PC-9 (cell line): ENCODE measurements at regions not wholly inside any gene's neighbourhood (a gene's known extent, or its start where the extent isn't known, plus 50 kb on each side); places are given as distances from the start of the nearest gene placed in this dataset.
"Not testable (repeated sequence)": the region's sequence is repeated elsewhere in the genome, so short reads cannot be mapped to it uniquely, and the experiment has no call there.

Source experiments
- BruUV-seq: library from RNA; stranded (reverse); fragments of 400-500 nt; replicated peaks from 2 replicates; lab custom pipeline; 2021; lab: Mats Ljungman, UMichigan
- CTCF ChIA-PET: fragments of 300-600 bp; sonication (Branson Sonifier 250); formaldehyde crosslinking; loops from one replicate; lab custom pipeline; 2022; ENCODE audit warnings: antibody characterized with exemption; lab: Charles Lee
- POLR2A ChIA-PET: fragments of 300-600 bp; sonication (Branson Sonifier 250); formaldehyde crosslinking; loops from one replicate; lab custom pipeline; 2022; ENCODE audit warnings: antibody characterized with exemption; ENCODE audit not compliant: unreplicated experiment; lab: Charles Lee
- DNase-seq, 2 experiments: peaks; one replicate each; pipeline versions ENCODE4 v3.0.0 to v3.0.0-alpha.2; 2015 to 2022; ENCODE audit warnings: mixed read lengths in 1 of 2
- H2AFZ ChIP-seq: fragments of 200-600 bp; sonication (generic); 2 replicates; pipeline ENCODE4 v1.8.1; 2017; ENCODE audit warnings: antibody characterized with exemption
- H3F3A ChIP-seq: fragments of 200-600 bp; sonication (generic); 2 replicates; pipeline ENCODE4 v1.8.1; 2017; ENCODE audit warnings: antibody characterized with exemption, mild to moderate bottlenecking, low read depth; ENCODE audit not compliant: insufficient read depth
- H3K27ac ChIP-seq: fragments of 200-600 bp; sonication (generic); 2 replicates; pipeline ENCODE4 v1.6.1; 2016; ENCODE audit warnings: mixed run types
- H3K27me3 ChIP-seq: fragments of 200-600 bp; sonication (generic); 2 replicates; pipeline ENCODE4 v1.6.1; 2016; ENCODE audit warnings: low read depth, mixed run types; ENCODE audit not compliant: insufficient read depth
- H3K36me3 ChIP-seq: fragments of 200-600 bp; sonication (generic); 2 replicates; pipeline ENCODE4 v1.6.1; 2016; ENCODE audit warnings: low read depth, mixed run types
- H3K4me1 ChIP-seq: fragments of 200-600 bp; sonication (generic); replicated peaks from 2 replicates; pipeline ENCODE4 v1.6.1; 2016; ENCODE audit warnings: mixed run types; ENCODE audit not compliant: insufficient read depth
- H3K4me2 ChIP-seq: fragments of 200-600 bp; sonication (generic); 2 replicates; pipeline ENCODE4 v1.6.1; 2017; ENCODE audit warnings: mixed run types
- H3K4me3 ChIP-seq: fragments of 200-600 bp; sonication (generic); 2 replicates; pipeline ENCODE4 v1.6.1; 2016; ENCODE audit warnings: mixed run types
- H3K79me2 ChIP-seq: fragments of 200-600 bp; sonication (generic); 2 replicates; pipeline ENCODE4 v1.6.1; 2017; ENCODE audit warnings: low read depth, mixed run types
- H3K9me2 ChIP-seq: fragments of 200-600 bp; sonication (generic); 2 replicates; pipeline ENCODE4 v1.8.1; 2017; ENCODE audit warnings: mild to moderate bottlenecking; ENCODE audit not compliant: insufficient read depth
- H3K9me3 ChIP-seq: fragments of 200-600 bp; sonication (generic); 2 replicates; pipeline ENCODE4 v1.8.1; 2016; ENCODE audit warnings: low read depth; ENCODE audit not compliant: insufficient read depth
- H4K20me1 ChIP-seq: fragments of 200-600 bp; sonication (generic); 2 replicates; pipeline ENCODE4 v1.8.1; 2017; ENCODE audit not compliant: insufficient read depth
- EZH2 ChIP-seq: fragments of 200-600 bp; sonication (generic); IDR thresholded peaks from 2 replicates; pipeline ENCODE4 v1.8.0; 2017; ENCODE audit warnings: antibody characterized with exemption, low read depth
- intact Hi-C: fragments of 100-400 bp; cut with micrococcal nuclease; formaldehyde crosslinking; loops from one replicate; pipeline ENCODE4 v1.10.0; 2022; ENCODE audit not compliant: unreplicated experiment
- TF ChIP-seq, protein P1 (sequence below): fragments of 200-600 bp; sonication (generic); conservative IDR thresholded peaks from 2 replicates; pipeline ENCODE4 v1.6.1; 2017; ENCODE audit warnings: mixed run types, antibody characterized with exemption, mild to moderate bottlenecking, moderate library complexity

DNA sequence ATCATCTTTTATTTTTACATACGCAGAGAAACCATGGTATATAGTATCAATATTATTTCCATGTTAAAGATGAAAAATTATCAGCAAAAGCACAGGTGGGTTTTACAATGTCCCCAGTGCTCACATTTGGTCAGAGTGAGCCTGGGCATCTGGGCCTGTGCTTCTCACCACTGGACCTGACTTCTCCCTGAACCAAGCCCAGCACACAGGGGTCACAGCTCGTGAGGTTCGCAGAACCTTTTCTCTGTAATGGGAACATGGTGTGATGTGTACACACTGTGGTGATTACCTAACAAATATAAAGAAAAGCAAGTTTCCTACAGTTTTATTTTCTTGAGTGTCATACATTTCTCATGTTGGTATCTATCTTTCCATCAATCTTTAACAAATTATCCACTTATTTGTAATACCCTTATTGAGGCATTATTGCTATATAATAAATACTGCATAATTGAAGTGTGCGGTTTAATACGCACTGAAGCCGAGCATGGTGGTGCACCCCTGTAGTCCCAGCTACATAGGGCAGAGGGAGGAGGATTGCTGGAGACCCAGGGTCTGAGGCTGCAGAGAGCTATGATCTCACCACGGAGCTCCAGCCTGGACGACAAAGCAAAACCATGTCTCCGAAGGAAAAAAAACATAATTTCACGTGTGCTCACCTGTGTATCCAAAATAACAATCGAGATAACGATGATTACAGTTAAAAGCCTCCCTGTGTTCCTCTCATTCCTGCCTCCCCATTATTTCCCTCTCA, 743.2 kb downstream of the TMEM121 start:
- intact Hi-C loops = loop anchor here (1.0 kb wide), 1 partner anchor 8 kb away; no protein-coding TSS in a partner anchor
- POLR2A ChIA-PET = no interaction called here
- CTCF ChIA-PET = no interaction called here

DNA sequence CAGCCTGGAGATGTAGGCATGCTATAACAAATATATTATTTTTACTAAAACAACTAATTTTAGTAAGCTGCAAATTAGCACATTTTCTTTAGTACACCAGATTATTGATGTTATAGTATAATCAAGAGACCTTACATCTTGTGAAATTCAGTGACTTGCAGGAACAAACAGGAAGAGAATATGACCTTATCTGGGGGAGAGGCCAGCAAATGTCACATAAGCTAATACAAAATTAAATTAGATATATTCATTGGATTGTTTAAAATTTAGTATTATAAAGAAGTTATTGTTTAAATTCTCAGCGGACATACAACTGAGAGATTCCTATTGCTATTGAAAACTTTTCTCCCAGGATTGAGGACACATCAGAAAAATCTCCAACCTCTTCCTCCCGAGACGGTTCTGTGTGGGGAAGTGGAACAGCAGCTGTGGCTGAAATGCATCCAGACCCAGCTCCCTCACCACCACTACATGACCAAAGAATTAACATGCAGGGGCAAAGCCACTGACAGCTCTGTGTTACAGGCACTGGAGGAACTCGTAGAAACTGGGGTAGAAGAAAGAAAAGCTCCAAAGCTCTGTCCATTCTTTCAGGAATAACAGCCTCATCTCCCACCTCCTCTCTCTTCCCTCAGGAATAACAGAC, 744.2 kb downstream of the TMEM121 start:
- POLR2A ChIA-PET, BruUV-seq, H3K4me1 ChIP-seq, H3K4me2 ChIP-seq, DNase-seq, H3K9me2 ChIP-seq, H3F3A ChIP-seq, H4K20me1 ChIP-seq, H3K36me3 ChIP-seq, H3K27ac ChIP-seq, H3K4me3 ChIP-seq, H3K9me3 ChIP-seq, H2AFZ ChIP-seq, H3K79me2 ChIP-seq, CTCF ChIA-PET: not testable (repeated sequence)
- H3K27me3 ChIP-seq = peaks cover 39% of the 10 kb centered on the region
- intact Hi-C loops = loop anchor here (1.0 kb wide), 1 partner anchor 9 kb away; no protein-coding TSS in a partner anchor

More for the DNA sequence above, 743.2 kb downstream of the TMEM121 start:
- no peaks in the 10 kb centered on the region for H3K4me1 ChIP-seq
- no peak overlapping the region for H3K27ac ChIP-seq
- H2AFZ ChIP-seq = no peak overlapping the region
- no peaks in the 10 kb centered on the region for H3K9me2 ChIP-seq
- no peaks in the 10 kb centered on the region for H3K79me2 ChIP-seq
- no TSS peak for BruUV-seq
- no peak for DNase-seq
- no peaks in the 10 kb centered on the region for H3K36me3 ChIP-seq
- H3K9me3 ChIP-seq = no peaks in the 10 kb centered on the region
- no peaks in the 10 kb centered on the region for H4K20me1 ChIP-seq
- no peak overlapping the region for H3K4me2 ChIP-seq
- TF ChIP-seq EZH2 = no peak
- TF ChIP-seq, protein P1, sequence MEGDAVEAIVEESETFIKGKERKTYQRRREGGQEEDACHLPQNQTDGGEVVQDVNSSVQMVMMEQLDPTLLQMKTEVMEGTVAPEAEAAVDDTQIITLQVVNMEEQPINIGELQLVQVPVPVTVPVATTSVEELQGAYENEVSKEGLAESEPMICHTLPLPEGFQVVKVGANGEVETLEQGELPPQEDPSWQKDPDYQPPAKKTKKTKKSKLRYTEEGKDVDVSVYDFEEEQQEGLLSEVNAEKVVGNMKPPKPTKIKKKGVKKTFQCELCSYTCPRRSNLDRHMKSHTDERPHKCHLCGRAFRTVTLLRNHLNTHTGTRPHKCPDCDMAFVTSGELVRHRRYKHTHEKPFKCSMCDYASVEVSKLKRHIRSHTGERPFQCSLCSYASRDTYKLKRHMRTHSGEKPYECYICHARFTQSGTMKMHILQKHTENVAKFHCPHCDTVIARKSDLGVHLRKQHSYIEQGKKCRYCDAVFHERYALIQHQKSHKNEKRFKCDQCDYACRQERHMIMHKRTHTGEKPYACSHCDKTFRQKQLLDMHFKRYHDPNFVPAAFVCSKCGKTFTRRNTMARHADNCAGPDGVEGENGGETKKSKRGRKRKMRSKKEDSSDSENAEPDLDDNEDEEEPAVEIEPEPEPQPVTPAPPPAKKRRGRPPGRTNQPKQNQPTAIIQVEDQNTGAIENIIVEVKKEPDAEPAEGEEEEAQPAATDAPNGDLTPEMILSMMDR = no peak
- H3K4me3 ChIP-seq = no peak overlapping the region
- H3F3A ChIP-seq = no peaks in the 10 kb centered on the region
- peaks cover 47% of the 10 kb centered on the region for H3K27me3 ChIP-seq

DNA sequence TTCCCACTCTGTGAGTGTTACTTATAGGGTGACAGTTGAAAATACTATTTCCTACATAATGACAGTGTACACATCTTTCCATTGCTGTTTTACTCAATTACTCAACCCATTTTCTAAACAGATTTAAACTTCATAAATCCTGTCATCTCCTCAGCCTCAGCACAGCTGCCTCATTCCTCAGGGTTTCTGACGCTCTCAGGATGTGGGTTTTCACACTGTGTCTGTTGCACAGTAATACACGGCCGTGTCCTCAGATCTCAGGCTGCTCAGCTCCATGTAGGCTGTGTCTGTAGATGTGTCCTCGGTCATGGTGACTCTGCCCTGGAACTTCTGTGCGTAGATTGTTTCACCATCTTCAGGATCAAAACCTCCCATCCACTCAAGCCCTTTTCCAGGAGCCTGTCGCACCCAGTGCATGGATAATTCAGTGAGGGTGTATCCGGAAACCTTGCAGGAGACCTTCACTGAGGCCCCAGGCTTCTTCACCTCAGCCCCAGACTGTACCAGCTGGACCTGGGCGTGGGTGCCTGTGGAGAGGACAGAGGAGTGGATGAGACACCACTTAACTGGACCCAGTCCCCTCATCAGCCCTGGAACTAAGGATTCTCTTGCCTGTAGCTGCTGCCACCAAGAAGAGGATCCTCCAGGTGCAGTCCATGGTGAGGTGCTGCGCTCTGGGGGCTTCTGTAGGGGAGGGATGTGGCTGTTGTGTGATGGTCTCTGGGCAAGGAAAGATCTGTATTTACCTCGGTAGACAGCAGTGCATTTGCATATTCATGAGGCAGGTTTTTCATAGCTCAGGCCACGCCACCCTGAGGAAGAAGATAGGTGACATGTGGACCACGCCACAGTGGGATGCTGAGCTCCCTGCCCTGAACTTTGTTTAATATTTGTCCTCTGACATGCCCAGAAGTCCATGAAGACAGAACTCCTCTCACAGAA, 750.2 kb downstream of the TMEM121 start:
- BruUV-seq = no TSS peak
- Histone ChIP-seq H4K20me1 (no peaks in the 10 kb centered on the region), H3K4me2 (no peak overlapping the region), H3K36me3 (no peaks in the 10 kb centered on the region), H3K79me2 (no peaks in the 10 kb centered on the region), H3K4me1 (no peaks in the 10 kb centered on the region), H2AFZ (no peak overlapping the region), H3K9me2 (no peaks in the 10 kb centered on the region), H3K4me3 (no peak overlapping the region), H3K27me3 (peaks cover 26% of the 10 kb centered on the region), H3K27ac (no peak overlapping the region), H3F3A (no peaks in the 10 kb centered on the region), H3K9me3 (no peaks in the 10 kb centered on the region)
- no peak for TF ChIP-seq EZH2
- TF ChIP-seq, protein P1 = no peak
- intact Hi-C loops = no loop called here
- ChIA-PET POLR2A (no interaction called here), CTCF (no interaction called here)
- no peak for DNase-seq
